ENCODE measurements at regions not wholly inside any gene's neighbourhood (a gene's known extent, or its start where the extent isn't known, plus 50 kb on each side); places are given as distances from the start of the nearest gene placed in this dataset.

GRCh38 chr11:93248602-93249001 is 50.8 kb upstream of the SLC36A4 start:
- H3K23ac ChIP-seq (ENCODE audit: low read length) = no peak overlapping the region
- H2BK120ac ChIP-seq (ENCODE audit: insufficient read depth, low read length, poor library complexity) = no peak overlapping the region
- H3K4me3 ChIP-seq (ENCODE audit: low read depth, low read length) = no peak overlapping the region
- no peak overlapping the region for H4K91ac ChIP-seq (ENCODE audit: low read depth, low read length)
- no peaks in the 10 kb centered on the region for H3K4me1 ChIP-seq (ENCODE audit: control insufficient read depth in 1 of 2, insufficient read depth in 2 of 2, low read length in 2 of 2)
- H3K9me3 ChIP-seq (ENCODE audit: insufficient read depth, low read depth, low read length) = no peaks in the 10 kb centered on the region
- no peak overlapping the region for H2AK5ac ChIP-seq (ENCODE audit: low read length)
- H3K14ac ChIP-seq (ENCODE audit: low read length) = no peak overlapping the region
- no peak overlapping the region for H4K8ac ChIP-seq (ENCODE audit: low read depth, low read length)
- H3K79me1 ChIP-seq (ENCODE audit: low read length) = no peaks in the 10 kb centered on the region
- H3K36me3 ChIP-seq (ENCODE audit: control insufficient read depth in 1 of 2, insufficient read depth in 2 of 2, low read length in 2 of 2) = no peaks in the 10 kb centered on the region
- no peak overlapping the region for H4K12ac ChIP-seq (ENCODE audit: low read depth, low read length)
- no peaks in the 10 kb centered on the region for H3K79me2 ChIP-seq (ENCODE audit: control insufficient read depth, insufficient read depth, low read length, poor library complexity)
- DNase-seq = peak in 1 of 2 donors; percentile 18
- no peak overlapping the region for H3K4ac ChIP-seq (ENCODE audit: low read depth, low read length)
- H3K18ac ChIP-seq (ENCODE audit: low read length) = no peak overlapping the region
- no peak overlapping the region for H3K9ac ChIP-seq (ENCODE audit: low read length)
- no peaks in the 10 kb centered on the region for H3K27me3 ChIP-seq (ENCODE audit: insufficient read depth, low read length)
- no peak overlapping the region for H2AFZ ChIP-seq (ENCODE audit: insufficient read depth, low read length, poor library complexity)
- no peak overlapping the region for H2BK12ac ChIP-seq (ENCODE audit: low read length)
- no peak overlapping the region for H3K4me2 ChIP-seq (ENCODE audit: low read length)
- no peak overlapping the region for H3K27ac ChIP-seq (ENCODE audit: low read depth, low read length)
- H2BK5ac ChIP-seq (ENCODE audit: low read depth, low read length, poor library complexity) = no peak overlapping the region
- WGBS (ENCODE audit: extremely low coverage, insufficient coverage, insufficient read length) = no CpG with 5 or more reads among the region's 1 CpG

GRCh38 chr11:93249459-93250220 is 51.8 kb upstream of the SLC36A4 start:
- H3K4me3 ChIP-seq (ENCODE audit: low read depth, low read length) = no peak overlapping the region
- no peak overlapping the region for H3K27ac ChIP-seq (ENCODE audit: low read depth, low read length)
- no peak overlapping the region for H2BK12ac ChIP-seq (ENCODE audit: low read length)
- H3K4me1 ChIP-seq (ENCODE audit: control insufficient read depth in 1 of 2, insufficient read depth in 2 of 2, low read length in 2 of 2) = no peaks in the 10 kb centered on the region
- no peak overlapping the region for H2AK5ac ChIP-seq (ENCODE audit: low read length)
- no peak overlapping the region for H2AFZ ChIP-seq (ENCODE audit: insufficient read depth, low read length, poor library complexity)
- H3K4me2 ChIP-seq (ENCODE audit: low read length) = no peak overlapping the region
- no peak overlapping the region for H3K9ac ChIP-seq (ENCODE audit: low read length)
- no peak overlapping the region for H2BK120ac ChIP-seq (ENCODE audit: insufficient read depth, low read length, poor library complexity)
- H3K18ac ChIP-seq (ENCODE audit: low read length) = no peak overlapping the region
- no peaks in the 10 kb centered on the region for H3K79me1 ChIP-seq (ENCODE audit: low read length)
- no CpG with 5 or more reads among the region's 7 CpGs for WGBS (ENCODE audit: extremely low coverage, insufficient coverage, insufficient read length)
- H3K79me2 ChIP-seq (ENCODE audit: control insufficient read depth, insufficient read depth, low read length, poor library complexity) = no peaks in the 10 kb centered on the region
- no peaks in the 10 kb centered on the region for H3K36me3 ChIP-seq (ENCODE audit: control insufficient read depth in 1 of 2, insufficient read depth in 2 of 2, low read length in 2 of 2)
- H2BK5ac ChIP-seq (ENCODE audit: low read depth, low read length, poor library complexity) = no peak overlapping the region
- H3K27me3 ChIP-seq (ENCODE audit: insufficient read depth, low read length) = no peaks in the 10 kb centered on the region
- no peak for DNase-seq
- H3K23ac ChIP-seq (ENCODE audit: low read length) = no peak overlapping the region
- H4K12ac ChIP-seq (ENCODE audit: low read depth, low read length) = no peak overlapping the region
- H3K4ac ChIP-seq (ENCODE audit: low read depth, low read length) = no peak overlapping the region
- no peak overlapping the region for H3K14ac ChIP-seq (ENCODE audit: low read length)
- H4K91ac ChIP-seq (ENCODE audit: low read depth, low read length) = no peak overlapping the region
- H3K9me3 ChIP-seq (ENCODE audit: insufficient read depth, low read depth, low read length) = no peaks in the 10 kb centered on the region
- H4K8ac ChIP-seq (ENCODE audit: low read depth, low read length) = no peak overlapping the region

- no peaks in the 10 kb centered on the region for H3K27me3 ChIP-seq (ENCODE audit: insufficient read depth, low read length)
- H4K12ac ChIP-seq (ENCODE audit: low read depth, low read length) = no peak overlapping the region
- no peak overlapping the region for H3K4me2 ChIP-seq (ENCODE audit: low read length)
- no peaks in the 10 kb centered on the region for H3K79me2 ChIP-seq (ENCODE audit: control insufficient read depth, insufficient read depth, low read length, poor library complexity)
- H2BK5ac ChIP-seq (ENCODE audit: low read depth, low read length, poor library complexity) = no peak overlapping the region
- no peaks in the 10 kb centered on the region for H3K79me1 ChIP-seq (ENCODE audit: low read length)
- no peak overlapping the region for H3K23ac ChIP-seq (ENCODE audit: low read length)
- H3K4me3 ChIP-seq (ENCODE audit: low read depth, low read length) = no peak overlapping the region
- no peak overlapping the region for H3K4ac ChIP-seq (ENCODE audit: low read depth, low read length)
- no peaks in the 10 kb centered on the region for H3K4me1 ChIP-seq (ENCODE audit: control insufficient read depth in 1 of 2, insufficient read depth in 2 of 2, low read length in 2 of 2)
- H2BK12ac ChIP-seq (ENCODE audit: low read length) = no peak overlapping the region
- H3K14ac ChIP-seq (ENCODE audit: low read length) = no peak overlapping the region
- H3K9ac ChIP-seq (ENCODE audit: low read length) = no peak overlapping the region
- no peak overlapping the region for H2AK5ac ChIP-seq (ENCODE audit: low read length)
- no peak overlapping the region for H4K8ac ChIP-seq (ENCODE audit: low read depth, low read length)
- H3K27ac ChIP-seq (ENCODE audit: low read depth, low read length) = no peak overlapping the region
- H3K36me3 ChIP-seq (ENCODE audit: control insufficient read depth in 1 of 2, insufficient read depth in 2 of 2, low read length in 2 of 2) = no peaks in the 10 kb centered on the region
- no peak overlapping the region for H2AFZ ChIP-seq (ENCODE audit: insufficient read depth, low read length, poor library complexity)
- H3K18ac ChIP-seq (ENCODE audit: low read length) = no peak overlapping the region
- no CpG with 5 or more reads among the region's 4 CpGs for WGBS (ENCODE audit: extremely low coverage, insufficient coverage, insufficient read length)
- no peak overlapping the region for H4K91ac ChIP-seq (ENCODE audit: low read depth, low read length)
- no peak for DNase-seq
- H2BK120ac ChIP-seq (ENCODE audit: insufficient read depth, low read length, poor library complexity) = no peak overlapping the region
- H3K9me3 ChIP-seq (ENCODE audit: insufficient read depth, low read depth, low read length) = no peaks in the 10 kb centered on the region
Measured at GRCh38 chr11:93250326-93250725, 52.5 kb upstream of the SLC36A4 start.

GRCh38 chr11:93251922-93252321 is 54.1 kb upstream of the SLC36A4 start:
- H3K79me1 ChIP-seq (ENCODE audit: low read length) = no peaks in the 10 kb centered on the region
- H2BK12ac ChIP-seq (ENCODE audit: low read length) = no peak overlapping the region
- no peak overlapping the region for H4K12ac ChIP-seq (ENCODE audit: low read depth, low read length)
- no peak overlapping the region for H3K4ac ChIP-seq (ENCODE audit: low read depth, low read length)
- H2BK5ac ChIP-seq (ENCODE audit: low read depth, low read length, poor library complexity) = no peak overlapping the region
- DNase-seq = peak; percentile 22 to 61
- H2AK5ac ChIP-seq (ENCODE audit: low read length) = no peak overlapping the region
- H3K27ac ChIP-seq (ENCODE audit: low read depth, low read length) = no peak overlapping the region
- no peak overlapping the region for H2BK120ac ChIP-seq (ENCODE audit: insufficient read depth, low read length, poor library complexity)
- H3K9me3 ChIP-seq (ENCODE audit: insufficient read depth, low read depth, low read length) = no peaks in the 10 kb centered on the region
- no peak overlapping the region for H3K18ac ChIP-seq (ENCODE audit: low read length)
- H3K4me2 ChIP-seq (ENCODE audit: low read length) = no peak overlapping the region
- H3K23ac ChIP-seq (ENCODE audit: low read length) = no peak overlapping the region
- no peaks in the 10 kb centered on the region for H3K4me1 ChIP-seq (ENCODE audit: control insufficient read depth in 1 of 2, insufficient read depth in 2 of 2, low read length in 2 of 2)
- H3K36me3 ChIP-seq (ENCODE audit: control insufficient read depth in 1 of 2, insufficient read depth in 2 of 2, low read length in 2 of 2) = no peaks in the 10 kb centered on the region
- H3K14ac ChIP-seq (ENCODE audit: low read length) = no peak overlapping the region
- H4K91ac ChIP-seq (ENCODE audit: low read depth, low read length) = no peak overlapping the region
- H2AFZ ChIP-seq (ENCODE audit: insufficient read depth, low read length, poor library complexity) = no peak overlapping the region
- H3K9ac ChIP-seq (ENCODE audit: low read length) = no peak overlapping the region
- H3K79me2 ChIP-seq (ENCODE audit: control insufficient read depth, insufficient read depth, low read length, poor library complexity) = no peaks in the 10 kb centered on the region
- no peak overlapping the region for H3K4me3 ChIP-seq (ENCODE audit: low read depth, low read length)
- WGBS (ENCODE audit: extremely low coverage, insufficient coverage, insufficient read length) = no CpG with 5 or more reads among the region's 1 CpG
- no peaks in the 10 kb centered on the region for H3K27me3 ChIP-seq (ENCODE audit: insufficient read depth, low read length)
- H4K8ac ChIP-seq (ENCODE audit: low read depth, low read length) = no peak overlapping the region

Data from trophoblast cell (in vitro differentiated cells and primary cell).